ENCODE measurements at regions not wholly inside any gene's neighbourhood (a gene's known extent, or its start where the extent isn't known, plus 50 kb on each side); places are given as distances from the start of the nearest gene placed in this dataset.

- ChIA-PET CTCF (interaction anchor here (0.9 to 1.3 kb wide), 2 partner anchors 303 to 674 kb away, joined by 3 to 6 read pairs; no protein-coding TSS in a partner anchor), POLR2A (no interaction called here)
- H3K4me2 ChIP-seq (ENCODE audit: insufficient read depth, low read length) = no peak overlapping the region
- no peak overlapping the region for H3K9ac ChIP-seq (replicated peaks; ENCODE audit: extremely low read depth, insufficient read depth, low read length)
- H4K20me1 ChIP-seq (replicated peaks; ENCODE audit: control insufficient read depth, extremely low read depth, insufficient read depth, low read length) = no peaks in the 10 kb centered on the region
- no TSS peak for BruUV-seq (replicated peaks)
- no peaks in the 10 kb centered on the region for H3K79me2 ChIP-seq (ENCODE audit: control insufficient read depth, insufficient read depth, low read length)
- H3K9me1 ChIP-seq (replicated peaks; ENCODE audit: control insufficient read depth, extremely low read depth, insufficient read depth, low read length) = no peaks in the 10 kb centered on the region
- H3K27ac ChIP-seq (ENCODE audit: insufficient read depth, low read depth, low read length) = no peak overlapping the region
- FAIRE-seq (no peak), DNase-seq (ENCODE audit: low read depth, low spot score) (no peak)
- H3K9me3 ChIP-seq (replicated peaks; ENCODE audit: control insufficient read depth, insufficient read depth, low read length) = no peaks in the 10 kb centered on the region
- dilution Hi-C loops (cut with MboI; ENCODE audit: extremely low pct_ligation_motif_present, low sequenced_read_pairs) (no loop called here), intact Hi-C loops (cut with micrococcal nuclease) (loop anchor here (5.0 kb wide), 1 partner anchor 302 kb away; no protein-coding TSS in a partner anchor)
- H3K27me3 ChIP-seq (ENCODE audit: control insufficient read depth in 2 of 2, insufficient read depth in 2 of 2, low read length in 2 of 2) = no peaks in the 10 kb centered on the region
- no peak for TF ChIP-seq JUN (IDR thresholded peaks at IDR 0.05; ENCODE audit: borderline replicate concordance, insufficient read depth, insufficient read length, low read depth)
- no peak for TF ChIP-seq POLR2A (IDR thresholded peaks at IDR 0.05; ENCODE audit: low read depth, low read length)
- no peaks in the 10 kb centered on the region for H3K4me1 ChIP-seq (ENCODE audit: control insufficient read depth, extremely low read depth, insufficient read depth, low read length)
- no peaks in the 10 kb centered on the region for H3K36me3 ChIP-seq (ENCODE audit: control insufficient read depth in 2 of 2, extremely low read depth in 1 of 2, insufficient read depth in 2 of 2, low read length in 2 of 2)
- no peak overlapping the region for H3K4me3 ChIP-seq (replicated peaks in 1 of 3; ENCODE audit: insufficient read depth in 1 of 3, low read depth in 1 of 3, low read length in 3 of 3)
- no peak overlapping the region for H2AFZ ChIP-seq (ENCODE audit: low read depth, low read length)
Measured at GRCh38 chrX:3549411-3549911, 164.0 kb downstream of the PRKX start.

GRCh38 chrX:3548765-3549391, 164.6 kb downstream of the PRKX start:
- Histone ChIP-seq H3K4me3 (replicated peaks in 1 of 3; ENCODE audit: insufficient read depth in 1 of 3, low read depth in 1 of 3, low read length in 3 of 3) (no peak overlapping the region), H4K20me1 (replicated peaks; ENCODE audit: control insufficient read depth, extremely low read depth, insufficient read depth, low read length) (no peaks in the 10 kb centered on the region), H2AFZ (ENCODE audit: low read depth, low read length) (no peak overlapping the region), H3K9ac (replicated peaks; ENCODE audit: extremely low read depth, insufficient read depth, low read length) (no peak overlapping the region), H3K4me1 (ENCODE audit: control insufficient read depth, extremely low read depth, insufficient read depth, low read length) (no peaks in the 10 kb centered on the region), H3K27me3 (ENCODE audit: control insufficient read depth in 2 of 2, insufficient read depth in 2 of 2, low read length in 2 of 2) (no peaks in the 10 kb centered on the region), H3K4me2 (ENCODE audit: insufficient read depth, low read length) (no peak overlapping the region), H3K36me3 (ENCODE audit: control insufficient read depth in 2 of 2, extremely low read depth in 1 of 2, insufficient read depth in 2 of 2, low read length in 2 of 2) (no peaks in the 10 kb centered on the region), H3K9me1 (replicated peaks; ENCODE audit: control insufficient read depth, extremely low read depth, insufficient read depth, low read length) (no peaks in the 10 kb centered on the region), H3K79me2 (ENCODE audit: control insufficient read depth, insufficient read depth, low read length) (no peaks in the 10 kb centered on the region), H3K27ac (ENCODE audit: insufficient read depth, low read depth, low read length) (no peak overlapping the region), H3K9me3 (replicated peaks; ENCODE audit: control insufficient read depth, insufficient read depth, low read length) (no peaks in the 10 kb centered on the region)
- ChIA-PET CTCF (interaction anchor here (0.9 to 1.3 kb wide), 2 partner anchors 303 to 673 kb away, joined by 3 to 6 read pairs; no protein-coding TSS in a partner anchor), POLR2A (no interaction called here)
- TF ChIP-seq GATA2 (IDR thresholded peaks at IDR 0.05; ENCODE audit: insufficient read depth, insufficient read length, low read depth, low read length) (no peak), POLR2A (IDR thresholded peaks at IDR 0.05; ENCODE audit: low read depth, low read length) (no peak), FOS (IDR thresholded peaks at IDR 0.05; ENCODE audit: borderline replicate concordance, insufficient read depth, low read length) (no peak), JUN (IDR thresholded peaks at IDR 0.05; ENCODE audit: borderline replicate concordance, insufficient read depth, insufficient read length, low read depth) (no peak), MYC (IDR thresholded peaks at IDR 0.05; ENCODE audit: low read depth, low read length) (no peak), POLR2AphosphoS5 (IDR thresholded peaks at IDR 0.05; ENCODE audit: insufficient read depth, low read depth, low read length) (no peak), MAX (IDR thresholded peaks at IDR 0.05; ENCODE audit: insufficient read depth, insufficient read length) (no peak), CTCF (IDR thresholded peaks at IDR 0.05; ENCODE audit: extremely low read depth in 1 of 2, insufficient read depth in 1 of 2, low read depth in 1 of 2, low read length in 2 of 2) (no peak), EZH2 (IDR thresholded peaks at IDR 0.05; ENCODE audit: borderline replicate concordance, low read depth, low read length, severe bottlenecking) (no peak)
- intact Hi-C loops (cut with micrococcal nuclease) (loop anchor here (5.0 kb wide), 1 partner anchor 302 kb away; no protein-coding TSS in a partner anchor), dilution Hi-C loops (cut with MboI; ENCODE audit: extremely low pct_ligation_motif_present, low sequenced_read_pairs) (no loop called here)
- no TSS peak for BruUV-seq (replicated peaks)
- FAIRE-seq = no peak
- peak; percentile 4 for DNase-seq (ENCODE audit: low read depth, low spot score)
